ENCODE measurements at regions not wholly inside any gene's neighbourhood (a gene's known extent, or its start where the extent isn't known, plus 50 kb on each side); places are given as distances from the start of the nearest gene placed in this dataset.
"Not testable (repeated sequence)": the region's sequence is repeated elsewhere in the genome, so short reads cannot be mapped to it uniquely, and the experiment has no call there.

- DNase-seq (ENCODE audit: low read depth) = not testable (repeated sequence)
These were observed 99.8 kb upstream of the GOLGA6L22 start for GRCh38 chr15:22358932-22359331.

- peak; percentile 4 for DNase-seq (ENCODE audit: low read depth)
These were observed 99.1 kb upstream of the GOLGA6L22 start for GRCh38 chr15:22359587-22359986.

GRCh38 chr15:22360696-22361095, 98.0 kb upstream of the GOLGA6L22 start:
- not testable (repeated sequence) for DNase-seq (ENCODE audit: low read depth)

GRCh38 chr15:22362502-22362901, 96.2 kb upstream of the GOLGA6L22 start:
- not testable (repeated sequence) for DNase-seq (ENCODE audit: low read depth)

- DNase-seq (ENCODE audit: low read depth) = not testable (repeated sequence)
These were observed 87.4 kb upstream of the GOLGA6L22 start for GRCh38 chr15:22371246-22371834.

GRCh38 chr15:22374531-22374930, 84.2 kb upstream of the GOLGA6L22 start:
- not testable (repeated sequence) for DNase-seq (ENCODE audit: low read depth)

- DNase-seq (ENCODE audit: low read depth) = not testable (repeated sequence)
These were observed 82.9 kb upstream of the GOLGA6L22 start for GRCh38 chr15:22375829-22376228.

- DNase-seq (ENCODE audit: low read depth) = not testable (repeated sequence)
These were observed 80.8 kb upstream of the GOLGA6L22 start for GRCh38 chr15:22377859-22378258.

- not testable (repeated sequence) for DNase-seq (ENCODE audit: low read depth)
These were observed 71.0 kb upstream of the GOLGA6L22 start for GRCh38 chr15:22387691-22388090.

- DNase-seq (ENCODE audit: low read depth) = not testable (repeated sequence)
These were observed 70.3 kb upstream of the GOLGA6L22 start for GRCh38 chr15:22388365-22388764.

- DNase-seq (ENCODE audit: low read depth) = not testable (repeated sequence)
These were observed 57.5 kb upstream of the GOLGA6L22 start for GRCh38 chr15:22401207-22401606.

GRCh38 chr15:22401703-22402102, 57.0 kb upstream of the GOLGA6L22 start:
- not testable (repeated sequence) for DNase-seq (ENCODE audit: low read depth)

GRCh38 chr15:22405765-22406164, 52.9 kb upstream of the GOLGA6L22 start:
- not testable (repeated sequence) for DNase-seq (ENCODE audit: low read depth)
